SU-DHL-6 (cell line): ENCODE measurements at regions not wholly inside any gene's neighbourhood (a gene's known extent, or its start where the extent isn't known, plus 50 kb on each side); places are given as distances from the start of the nearest gene placed in this dataset.

ENCODE experiments used
- H2AFZ ChIP-seq: fragments of 200-600 bp; sonication (generic); 2 replicates; pipeline ENCODE4 v1.6.1; 2014; ENCODE audit warnings: low read depth, mild to moderate bottlenecking, moderate library complexity, mixed read lengths, antibody characterized with exemption, low read length; ENCODE audit not compliant: severe bottlenecking
- H3F3A ChIP-seq: fragments of 200-600 bp; shearing (Covaris generic); 2 replicates; pipeline ENCODE4 v1.6.0; 2016; ENCODE audit warnings: antibody characterized with exemption, mild to moderate bottlenecking; ENCODE audit not compliant: insufficient read depth
- H3K27ac ChIP-seq: fragments of 200-600 bp; sonication (generic); 2 replicates; pipeline ENCODE4 v1.5.1; 2016; ENCODE audit warnings: low read depth, mild to moderate bottlenecking, low read length, moderate library complexity, mixed read lengths
- H3K27me3 ChIP-seq: fragments of 200-600 bp; sonication (generic), shearing (Covaris generic); 2 replicates; pipeline ENCODE4 v1.6.0; 2014; ENCODE audit warnings: mild to moderate bottlenecking, low read length
- H3K36me3 ChIP-seq: fragments of 200-600 bp; sonication (generic); 2 replicates; pipeline ENCODE4 v1.6.1; 2014; ENCODE audit warnings: mild to moderate bottlenecking, low read length, mixed read lengths
- H3K4me2 ChIP-seq: fragments of 300-600, 200-600 bp; shearing (Covaris generic), sonication (generic); 2 replicates; pipeline ENCODE4 v1.6.0; 2014; ENCODE audit warnings: low read length, low read depth, mild to moderate bottlenecking; ENCODE audit not compliant: poor library complexity, severe bottlenecking
- H3K4me3 ChIP-seq: fragments of 200-600 bp; sonication (generic); 2 replicates; pipeline ENCODE4 v1.5.1; 2014; ENCODE audit warnings: antibody characterized with exemption, low read length, mild to moderate bottlenecking, mixed read lengths; ENCODE audit not compliant: insufficient read depth, poor library complexity, severe bottlenecking
- H3K79me2 ChIP-seq: fragments of 200-600 bp; sonication (generic); 2 replicates; pipeline ENCODE4 v1.6.1; 2014; ENCODE audit warnings: mild to moderate bottlenecking, low read length, moderate library complexity; ENCODE audit not compliant: insufficient read depth
- H3K9ac ChIP-seq: fragments of 200-600 bp; sonication (generic); 2 replicates; pipeline ENCODE4 v1.7.0; 2014; ENCODE audit warnings: mild to moderate bottlenecking, low read length
- H3K9me2 ChIP-seq: fragments of 200-600 bp; sonication (generic); replicated peaks from 2 replicates; pipeline ENCODE4 v1.6.1; 2014; ENCODE audit warnings: low read length; ENCODE audit not compliant: insufficient read depth
- H3K9me3 ChIP-seq: fragments of 200-600 bp; sonication (generic); 2 replicates; pipeline ENCODE4 v1.6.1; 2014; ENCODE audit warnings: low read length, mixed read lengths; ENCODE audit not compliant: insufficient read depth
- H4K20me1 ChIP-seq: fragments of 200-600 bp; sonication (generic); 2 replicates; pipeline ENCODE4 v1.6.1; 2014; ENCODE audit warnings: low read depth, mild to moderate bottlenecking, antibody characterized with exemption, low read length, moderate library complexity, mixed read lengths
- EZH2phosphoT487 ChIP-seq: fragments of 200-600 bp; sonication (generic), shearing (Covaris generic); conservative IDR thresholded peaks from 2 replicates; pipeline ENCODE4 v1.6.1; 2018; ENCODE audit warnings: mild to moderate bottlenecking, antibody characterized with exemption, low read length, moderate library complexity, mixed read lengths
- TF ChIP-seq, protein P1 (sequence below): fragments of 200-600 bp; sonication (generic); IDR thresholded peaks from one replicate; pipeline ENCODE4 v1.5.1; 2017; ENCODE audit warnings: antibody characterized with exemption, mild to moderate bottlenecking, low read length, moderate library complexity; ENCODE audit not compliant: insufficient read depth, poor library complexity, severe bottlenecking

DNA sequence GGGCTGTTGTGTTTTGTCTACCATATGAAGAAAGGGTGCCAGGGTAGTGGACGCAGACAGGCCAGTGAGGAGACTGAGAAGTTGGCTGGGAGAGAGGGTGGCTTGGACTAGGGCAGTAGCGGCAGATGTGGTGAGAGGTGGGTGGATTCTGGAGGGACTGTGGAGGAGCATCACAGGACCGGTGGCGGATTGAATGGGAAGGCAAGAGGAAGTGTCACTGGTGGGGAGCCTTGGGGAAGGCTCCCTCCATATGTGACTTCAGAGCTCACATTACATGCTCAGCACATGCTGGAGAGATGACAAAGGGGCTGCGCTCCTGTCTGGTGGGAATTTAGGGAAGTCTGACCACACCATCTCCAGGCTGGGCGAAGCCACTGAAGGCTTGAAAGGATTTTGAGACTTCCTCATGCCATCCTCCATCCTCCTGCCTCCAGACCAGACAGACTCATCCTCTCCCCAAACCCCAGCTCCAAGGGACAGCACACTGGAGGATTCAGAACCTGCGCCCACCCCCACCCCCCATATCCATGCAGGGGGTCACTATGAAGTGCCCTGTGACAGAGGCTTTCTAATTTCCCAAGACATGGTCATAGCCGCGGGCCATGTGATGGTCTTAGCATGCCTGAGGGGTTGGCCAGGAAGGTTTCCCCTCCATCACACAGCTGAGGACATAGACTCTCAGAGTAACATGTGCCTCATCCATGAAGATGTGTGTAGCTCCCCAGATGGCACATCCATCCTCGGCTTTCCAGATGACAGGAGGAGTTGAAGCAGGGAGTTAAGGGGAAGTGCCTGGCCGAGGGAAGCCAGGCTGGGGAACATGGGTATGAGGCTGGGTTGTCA, 138.8 kb upstream of the WNT4 start:
- TF ChIP-seq EZH2phosphoT487: no peak
- TF ChIP-seq, protein P1, sequence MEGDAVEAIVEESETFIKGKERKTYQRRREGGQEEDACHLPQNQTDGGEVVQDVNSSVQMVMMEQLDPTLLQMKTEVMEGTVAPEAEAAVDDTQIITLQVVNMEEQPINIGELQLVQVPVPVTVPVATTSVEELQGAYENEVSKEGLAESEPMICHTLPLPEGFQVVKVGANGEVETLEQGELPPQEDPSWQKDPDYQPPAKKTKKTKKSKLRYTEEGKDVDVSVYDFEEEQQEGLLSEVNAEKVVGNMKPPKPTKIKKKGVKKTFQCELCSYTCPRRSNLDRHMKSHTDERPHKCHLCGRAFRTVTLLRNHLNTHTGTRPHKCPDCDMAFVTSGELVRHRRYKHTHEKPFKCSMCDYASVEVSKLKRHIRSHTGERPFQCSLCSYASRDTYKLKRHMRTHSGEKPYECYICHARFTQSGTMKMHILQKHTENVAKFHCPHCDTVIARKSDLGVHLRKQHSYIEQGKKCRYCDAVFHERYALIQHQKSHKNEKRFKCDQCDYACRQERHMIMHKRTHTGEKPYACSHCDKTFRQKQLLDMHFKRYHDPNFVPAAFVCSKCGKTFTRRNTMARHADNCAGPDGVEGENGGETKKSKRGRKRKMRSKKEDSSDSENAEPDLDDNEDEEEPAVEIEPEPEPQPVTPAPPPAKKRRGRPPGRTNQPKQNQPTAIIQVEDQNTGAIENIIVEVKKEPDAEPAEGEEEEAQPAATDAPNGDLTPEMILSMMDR: no peak
- no peaks in the 10 kb centered on the region for H3K9me3 ChIP-seq

DNA sequence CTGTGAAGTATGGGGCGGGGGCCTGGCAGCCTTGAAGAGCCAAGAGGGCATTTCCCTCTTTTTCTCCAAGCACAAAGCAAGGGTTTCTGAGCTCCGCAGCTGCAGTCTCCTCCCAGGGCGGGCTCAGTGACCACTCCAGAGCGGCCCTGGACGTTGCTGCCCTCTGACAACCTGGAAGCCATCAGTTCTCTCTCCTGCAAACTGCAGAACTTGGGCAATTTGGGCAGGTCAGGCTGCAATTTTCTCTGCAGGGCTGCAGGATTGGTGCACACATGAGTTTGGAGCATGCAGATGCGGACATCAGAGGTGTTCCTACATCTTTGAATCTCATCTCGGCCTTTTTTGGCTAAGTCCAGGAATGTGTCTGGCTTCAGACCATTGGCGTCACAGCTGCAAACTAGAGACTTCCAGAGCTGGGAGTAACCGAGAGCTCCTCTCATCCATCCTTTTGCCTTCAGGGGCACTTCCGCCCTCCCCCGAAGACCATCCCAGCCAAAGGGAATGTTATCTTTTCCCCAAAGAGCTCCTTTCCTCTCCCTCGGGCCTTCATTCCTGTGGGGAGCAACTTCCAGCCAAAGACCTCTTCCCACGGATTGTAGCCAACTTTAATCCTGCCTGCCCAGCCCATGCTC, 139.6 kb upstream of the WNT4 start:
- no peaks in the 10 kb centered on the region for H3F3A ChIP-seq
- H3K9me3 ChIP-seq: no peaks in the 10 kb centered on the region
- H4K20me1 ChIP-seq: no peaks in the 10 kb centered on the region
- no peaks in the 10 kb centered on the region for H3K36me3 ChIP-seq
- H3K27me3 ChIP-seq: no peaks in the 10 kb centered on the region
- no peak overlapping the region for H3K9ac ChIP-seq
- H2AFZ ChIP-seq: no peak overlapping the region
- H3K79me2 ChIP-seq: no peaks in the 10 kb centered on the region
- no peak overlapping the region for H3K27ac ChIP-seq
- no peak overlapping the region for H3K4me2 ChIP-seq
- no peak for TF ChIP-seq EZH2phosphoT487
- TF ChIP-seq, protein P1: no peak
- H3K4me3 ChIP-seq: no peak overlapping the region
- no peaks in the 10 kb centered on the region for H3K9me2 ChIP-seq

More for the DNA sequence above, 138.8 kb upstream of the WNT4 start:
- Histone ChIP-seq H3K4me2 (no peak overlapping the region), H3K36me3 (no peaks in the 10 kb centered on the region), H3K9me2 (no peaks in the 10 kb centered on the region), H3K9ac (no peak overlapping the region), H2AFZ (no peak overlapping the region), H3K4me3 (no peak overlapping the region), H4K20me1 (no peaks in the 10 kb centered on the region), H3K27ac (no peak overlapping the region), H3K27me3 (no peaks in the 10 kb centered on the region), H3F3A (no peaks in the 10 kb centered on the region), H3K79me2 (no peaks in the 10 kb centered on the region)

DNA sequence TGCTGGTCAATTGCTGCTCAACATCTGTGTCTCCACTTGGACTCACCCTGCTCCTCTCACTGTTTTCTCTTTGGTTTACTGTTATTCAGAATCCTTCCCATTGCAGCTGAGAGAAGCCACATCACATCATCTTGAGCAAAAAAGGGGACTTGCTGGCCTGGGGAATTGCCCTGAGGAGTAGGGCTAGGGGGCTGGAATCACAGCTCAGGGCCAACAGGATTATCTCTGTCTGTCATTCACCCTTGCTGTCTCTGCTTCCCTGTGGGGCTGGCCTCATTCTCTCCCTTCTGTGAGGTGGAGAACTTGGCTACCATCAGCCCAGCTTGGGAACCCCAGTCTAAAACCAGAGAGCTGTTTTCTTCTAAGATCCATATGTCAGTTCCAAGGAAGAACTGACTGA, 140.7 kb upstream of the WNT4 start:
- Histone ChIP-seq H2AFZ (no peak overlapping the region), H3K36me3 (no peaks in the 10 kb centered on the region), H3K4me2 (no peak overlapping the region), H3F3A (no peaks in the 10 kb centered on the region), H3K9me3 (no peaks in the 10 kb centered on the region), H3K4me3 (no peak overlapping the region), H3K79me2 (no peaks in the 10 kb centered on the region), H4K20me1 (no peaks in the 10 kb centered on the region), H3K27ac (no peak overlapping the region), H3K9ac (no peak overlapping the region), H3K27me3 (no peaks in the 10 kb centered on the region), H3K9me2 (no peaks in the 10 kb centered on the region)
- TF ChIP-seq, protein P1: no peak
- TF ChIP-seq EZH2phosphoT487: no peak
